GM21381 (cell line): ENCODE measurements at regions not wholly inside any gene's neighbourhood (a gene's known extent, or its start where the extent isn't known, plus 50 kb on each side); places are given as distances from the start of the nearest gene placed in this dataset.

ENCODE experiments used
- ATAC-seq: cut with Tn5 transposase; IDR thresholded peaks from one replicate; pipeline ENCODE4 v1.9.1; 2021; ENCODE audit warnings: mild to moderate bottlenecking, moderate library complexity; ENCODE audit not compliant: unreplicated experiment

GRCh38 chr1:5311147-5311546 is 656.7 kb downstream of the AJAP1 start:
- ATAC-seq, result no peak

- no peak for ATAC-seq
Measured at GRCh38 chr1:5308249-5308648, 653.8 kb downstream of the AJAP1 start.

DNA sequence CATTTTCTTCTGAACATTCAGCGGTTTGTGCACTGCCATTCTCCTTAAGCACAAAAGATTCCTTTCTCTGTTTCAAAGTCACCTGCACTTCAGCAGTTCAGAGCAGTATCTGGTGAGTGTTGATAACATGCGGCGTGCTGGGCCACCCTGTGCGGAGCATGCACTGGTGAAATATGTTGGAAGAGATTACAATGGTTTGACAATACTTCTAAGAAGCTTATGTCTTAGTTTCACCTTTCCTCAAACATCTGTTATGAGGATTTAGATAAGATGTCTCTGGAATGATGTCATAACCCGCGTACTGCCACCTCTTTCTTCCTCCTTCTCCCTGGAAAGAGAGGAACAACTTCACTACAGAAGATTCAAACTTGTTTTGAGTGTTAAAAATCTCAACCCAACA is 650.3 kb downstream of the AJAP1 start:
- ATAC-seq, result no peak

DNA sequence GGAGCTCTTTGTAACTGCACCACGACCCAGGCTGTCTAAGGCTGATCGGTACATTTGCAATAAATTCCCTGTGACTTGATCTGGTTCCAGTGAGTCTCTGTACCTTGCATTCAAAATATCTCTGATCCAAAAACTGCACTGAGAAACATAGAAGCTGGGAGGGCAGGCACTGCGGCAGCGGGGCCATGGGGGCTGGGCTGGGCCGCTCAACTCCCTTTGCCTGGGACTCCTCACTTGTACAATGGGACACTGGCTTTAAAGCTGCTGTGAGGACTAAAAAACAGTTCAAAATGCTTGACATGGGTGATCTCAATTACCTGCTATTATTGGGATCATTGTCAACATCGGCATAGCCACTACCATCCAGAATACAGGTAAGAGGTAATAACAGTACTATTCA is 644.0 kb downstream of the AJAP1 start:
- ATAC-seq, result no peak

DNA sequence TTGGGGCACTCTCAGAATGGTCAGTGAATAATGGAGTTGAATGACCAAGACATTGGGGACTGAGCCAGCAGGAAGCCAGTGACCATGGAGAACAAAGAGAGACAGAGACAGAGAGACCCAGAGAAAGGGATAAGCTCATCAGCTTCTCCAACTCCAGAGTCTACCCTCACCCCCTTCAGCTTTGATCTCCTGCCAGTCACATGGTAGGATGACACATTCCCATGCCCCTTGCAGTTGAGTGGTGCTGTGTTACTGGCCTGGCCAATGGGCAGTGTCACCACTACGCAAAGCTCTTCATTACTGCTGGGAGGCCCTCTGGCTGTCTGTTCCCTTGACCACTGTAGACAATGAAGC is 643.5 kb downstream of the AJAP1 start:
- ATAC-seq, result no peak

- ATAC-seq, result no peak
Measured at GRCh38 chr1:5297180-5297885, 642.9 kb downstream of the AJAP1 start.

- ATAC-seq, result no peak
Measured at GRCh38 chr1:5296557-5297179, 642.3 kb downstream of the AJAP1 start.

GRCh38 chr1:5296095-5296494 is 641.7 kb downstream of the AJAP1 start:
- no peak for ATAC-seq

DNA sequence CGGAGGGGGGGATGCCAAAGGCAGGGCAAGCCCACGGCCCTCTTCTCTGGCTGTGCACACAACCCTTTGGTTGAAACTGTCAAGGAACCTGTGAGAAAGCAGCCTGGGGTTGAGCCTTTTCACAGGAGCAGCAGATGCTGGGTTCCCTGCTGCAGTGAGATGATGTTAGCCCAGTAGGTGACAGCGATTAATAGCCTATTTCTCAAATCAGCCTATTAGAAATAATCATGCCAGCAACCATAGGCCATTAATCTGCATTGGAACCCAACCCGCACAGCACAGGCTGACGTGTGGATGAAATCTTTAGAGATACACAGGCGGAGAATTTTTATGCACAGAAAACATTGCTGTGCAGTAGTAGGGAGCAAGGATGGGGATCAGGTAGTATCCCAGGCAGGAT is 637.5 kb downstream of the AJAP1 start:
- ATAC-seq, result no peak

- ATAC-seq, result no peak
Measured at GRCh38 chr1:5287178-5288150, 633.1 kb downstream of the AJAP1 start.

DNA sequence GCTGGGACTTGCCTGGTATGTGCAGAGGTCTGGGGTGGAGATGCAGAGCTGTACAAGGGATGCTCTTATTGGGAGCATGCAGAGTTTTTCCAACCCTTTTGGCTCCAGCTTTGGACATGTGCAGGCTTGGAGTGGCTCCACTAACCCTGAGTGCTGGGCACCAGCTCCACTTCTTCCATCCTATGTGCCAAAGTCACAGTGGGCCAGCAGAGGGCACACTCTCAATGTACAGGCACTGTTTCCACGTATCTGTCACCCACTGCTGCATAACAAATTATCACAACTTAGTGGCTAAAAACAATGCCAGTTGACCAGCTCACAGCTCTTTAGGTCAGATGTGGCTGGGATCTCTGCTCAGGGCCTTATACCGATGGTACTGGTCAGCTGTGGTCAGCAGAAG is 631.8 kb downstream of the AJAP1 start:
- ATAC-seq, result no peak

- ATAC-seq, result no peak
Measured at GRCh38 chr1:5274527-5274926, 620.1 kb downstream of the AJAP1 start.

GRCh38 chr1:5273280-5274003 is 619.0 kb downstream of the AJAP1 start:
- ATAC-seq, result no peak

DNA sequence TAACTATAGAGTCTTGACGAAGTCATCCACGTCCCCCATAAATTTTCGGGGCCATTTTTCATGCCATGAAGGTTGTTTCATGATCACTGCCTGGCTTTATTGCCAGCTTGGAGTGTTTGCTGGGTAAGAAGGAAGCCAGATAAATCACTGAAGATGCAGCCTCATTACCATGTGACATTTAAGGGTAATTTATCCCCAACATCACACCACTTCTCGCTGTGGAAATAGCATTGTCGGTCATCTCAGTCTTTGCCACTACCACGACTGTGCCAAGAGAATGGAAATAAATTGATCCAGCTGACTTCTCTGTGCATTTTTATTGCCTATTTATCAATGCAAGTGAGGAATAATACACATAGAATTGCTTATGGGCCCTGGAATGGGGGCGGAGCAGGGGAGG is 617.9 kb downstream of the AJAP1 start:
- ATAC-seq, result no peak

- no peak for ATAC-seq
Measured at GRCh38 chr1:5271264-5271663, 616.9 kb downstream of the AJAP1 start.

- no peak for ATAC-seq
Measured at GRCh38 chr1:5269901-5270300, 615.5 kb downstream of the AJAP1 start.

GRCh38 chr1:5267603-5268235 is 613.3 kb downstream of the AJAP1 start:
- ATAC-seq, result no peak

DNA sequence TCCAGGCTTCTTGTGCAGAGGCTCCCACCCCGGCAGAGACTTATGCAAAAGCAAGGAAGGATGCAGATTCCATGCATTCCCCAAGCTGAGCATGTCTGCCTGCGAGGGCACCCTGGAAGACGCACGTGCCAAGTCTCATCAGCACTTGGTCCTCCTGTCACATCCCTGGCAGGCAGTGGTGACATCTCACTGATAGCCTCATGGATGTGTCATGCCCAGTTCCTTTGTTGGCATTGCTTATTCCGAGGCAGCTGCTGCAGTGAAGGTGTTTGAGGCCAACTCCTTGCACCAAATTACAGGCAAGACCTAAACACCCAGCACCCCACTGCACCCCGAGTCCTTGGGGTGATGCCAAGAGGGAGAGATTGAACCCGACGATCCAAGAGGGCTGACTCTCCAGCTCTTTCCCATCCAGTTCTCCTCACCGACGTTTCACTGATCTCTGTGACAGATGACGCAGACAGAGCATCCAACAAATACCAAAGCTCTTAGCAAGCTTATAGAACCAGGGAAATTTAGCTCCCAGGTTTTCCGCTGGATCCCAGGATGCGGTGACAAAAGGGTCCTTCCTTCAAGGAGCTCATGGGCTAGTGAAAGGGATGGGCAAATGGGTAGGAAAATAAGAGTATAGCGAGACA is 611.1 kb downstream of the AJAP1 start:
- no peak for ATAC-seq

DNA sequence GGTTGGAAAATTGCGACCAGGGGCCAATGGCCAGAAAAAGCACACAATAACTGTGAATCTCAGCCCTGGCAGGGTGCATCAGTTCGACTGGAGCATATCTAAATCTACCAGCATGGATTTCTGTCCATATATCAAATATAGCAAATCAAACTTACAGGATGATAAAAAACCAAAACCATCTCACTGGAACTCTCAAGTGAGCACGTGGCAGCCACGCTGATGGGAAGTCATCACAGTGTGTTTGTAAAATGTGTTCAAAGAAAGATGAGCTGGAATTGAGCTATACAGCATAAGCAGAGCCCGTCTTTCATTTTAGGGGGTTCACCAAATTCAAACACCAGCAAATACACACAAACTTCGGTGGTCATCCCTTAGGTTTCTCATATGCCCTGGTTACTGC is 610.1 kb downstream of the AJAP1 start:
- no peak for ATAC-seq

GRCh38 chr1:5256793-5257192 is 602.4 kb downstream of the AJAP1 start:
- no peak for ATAC-seq
